Stimulated activated CD4-positive, alpha-beta T cell treated with anti-CD3 and anti-CD28 coated beads, Interleukin-12 subunit alpha, Interleukin-12 subunit beta, amount 100 ng/mL, for 24 hours (primary cell): ENCODE measurements at regions not wholly inside any gene's neighbourhood (a gene's known extent, or its start where the extent isn't known, plus 50 kb on each side); places are given as distances from the start of the nearest gene placed in this dataset.

Experiments
- DNase-seq, 2 experiments: peaks; one replicate each; pipeline ENCODE4 v3.0.0-alpha.2; 2020; ENCODE audit warnings: low read depth in 2 of 2

- DNase-seq, result no peak
Observed at GRCh38 chr1:59089036-59089798, 207.7 kb upstream of the FGGY start.

- DNase-seq, result no peak
Observed at GRCh38 chr1:59089922-59090457, 206.9 kb upstream of the FGGY start.

GRCh38 chr1:59092126-59092525 is 204.8 kb upstream of the FGGY start:
- DNase-seq, result no peak

GRCh38 chr1:59094001-59094400 is 202.9 kb upstream of the FGGY start:
- no peak for DNase-seq

GRCh38 chr1:59096501-59096900 is 200.4 kb upstream of the FGGY start:
- no peak for DNase-seq

GRCh38 chr1:59098655-59099054 is 198.2 kb upstream of the FGGY start:
- no peak for DNase-seq

GRCh38 chr1:59100708-59101374 is 196.1 kb upstream of the FGGY start:
- no peak for DNase-seq

- no peak for DNase-seq
Observed at GRCh38 chr1:59101518-59101917, 195.4 kb upstream of the FGGY start.

- no peak for DNase-seq
Observed at GRCh38 chr1:59103457-59103856, 193.4 kb upstream of the FGGY start.

GRCh38 chr1:59104191-59104760 is 192.6 kb upstream of the FGGY start:
- no peak for DNase-seq

GRCh38 chr1:59105548-59106507 is 191.1 kb upstream of the FGGY start:
- DNase-seq, result no peak

- no peak for DNase-seq
Observed at GRCh38 chr1:59107516-59107915, 189.4 kb upstream of the FGGY start.

- DNase-seq, result no peak
Observed at GRCh38 chr1:59107916-59108315, 189.0 kb upstream of the FGGY start.

- no peak for DNase-seq
Observed at GRCh38 chr1:59108481-59109317, 188.2 kb upstream of the FGGY start.

- DNase-seq, result no peak
Observed at GRCh38 chr1:59110271-59110670, 186.6 kb upstream of the FGGY start.

- DNase-seq, result no peak
Observed at GRCh38 chr1:59113876-59114457, 182.9 kb upstream of the FGGY start.

- DNase-seq, result no peak
Observed at GRCh38 chr1:59115865-59116264, 181.0 kb upstream of the FGGY start.

GRCh38 chr1:59116920-59117542 is 179.9 kb upstream of the FGGY start:
- DNase-seq, result no peak

- DNase-seq, result no peak
Observed at GRCh38 chr1:59122527-59122926, 174.4 kb upstream of the FGGY start.
